ENCODE measurements at regions not wholly inside any gene's neighbourhood (a gene's known extent, or its start where the extent isn't known, plus 50 kb on each side); places are given as distances from the start of the nearest gene placed in this dataset.
A peak's percentile ranks its signal among the peaks of the same experiment; 100 is the strongest.

GRCh38 chr16:9279291-9280068, 188.0 kb downstream of the HAPSTR1 start:
- DNase-seq: no peak
- no peaks in the 10 kb centered on the region for H3K27me3 ChIP-seq
- H3K9me3 ChIP-seq: no peaks in the 10 kb centered on the region
- H3K36me3 ChIP-seq: no peaks in the 10 kb centered on the region
- intact Hi-C loops (cut with DNase I; ENCODE audit: low total_unique reads): no loop called here
- H3K27ac ChIP-seq: no peak overlapping the region
- H3K4me3 ChIP-seq: no peak overlapping the region
- no peak for TF ChIP-seq CTCF (IDR thresholded peaks at IDR 0.05)
- no peaks in the 10 kb centered on the region for H3K4me1 ChIP-seq

GRCh38 chr16:9280069-9280466, 188.6 kb downstream of the HAPSTR1 start:
- intact Hi-C loops (cut with DNase I; ENCODE audit: low total_unique reads): no loop called here
- H3K4me1 ChIP-seq: no peaks in the 10 kb centered on the region
- H3K36me3 ChIP-seq: no peaks in the 10 kb centered on the region
- no peak for DNase-seq
- TF ChIP-seq CTCF (IDR thresholded peaks at IDR 0.05) (no peak), POLR2A (IDR thresholded peaks at IDR 0.05) (no peak)
- no peaks in the 10 kb centered on the region for H3K9me3 ChIP-seq
- H3K27ac ChIP-seq: no peak overlapping the region
- no peaks in the 10 kb centered on the region for H3K27me3 ChIP-seq
- H3K4me3 ChIP-seq: no peak overlapping the region

GRCh38 chr16:9286930-9287329, 195.5 kb downstream of the HAPSTR1 start:
- no peak for TF ChIP-seq POLR2A (IDR thresholded peaks at IDR 0.05)
- no peak for TF ChIP-seq CTCF (IDR thresholded peaks at IDR 0.05)
- Histone ChIP-seq H3K9me3 (no peaks in the 10 kb centered on the region), H3K36me3 (no peaks in the 10 kb centered on the region), H3K4me1 (no peaks in the 10 kb centered on the region), H3K4me3 (no peak overlapping the region), H3K27ac (no peak overlapping the region), H3K27me3 (no peaks in the 10 kb centered on the region)
- intact Hi-C loops (cut with DNase I; ENCODE audit: low total_unique reads): no loop called here
- DNase-seq: no peak

- H3K9me3 ChIP-seq: no peaks in the 10 kb centered on the region
- no peaks in the 10 kb centered on the region for H3K36me3 ChIP-seq
- no peaks in the 10 kb centered on the region for H3K27me3 ChIP-seq
- no peaks in the 10 kb centered on the region for H3K4me1 ChIP-seq
- no peak for DNase-seq
- TF ChIP-seq POLR2A (IDR thresholded peaks at IDR 0.05) (no peak), CTCF (IDR thresholded peaks at IDR 0.05) (no peak)
- H3K27ac ChIP-seq: no peak overlapping the region
- intact Hi-C loops (cut with DNase I; ENCODE audit: low total_unique reads): no loop called here
- no peak overlapping the region for H3K4me3 ChIP-seq
These were observed 204.8 kb downstream of the HAPSTR1 start for GRCh38 chr16:9296271-9296590.

GRCh38 chr16:9297437-9298113, 206.1 kb downstream of the HAPSTR1 start:
- Histone ChIP-seq H3K9me3 (no peaks in the 10 kb centered on the region), H3K27ac (no peak overlapping the region), H3K27me3 (no peaks in the 10 kb centered on the region), H3K4me1 (no peaks in the 10 kb centered on the region), H3K4me3 (no peak overlapping the region), H3K36me3 (no peaks in the 10 kb centered on the region)
- intact Hi-C loops (cut with DNase I; ENCODE audit: low total_unique reads): no loop called here
- peak; percentile 18 to 25 for DNase-seq
- TF ChIP-seq CTCF (IDR thresholded peaks at IDR 0.05): peak; percentile 30 to 49 (median 44)
- TF ChIP-seq POLR2A (IDR thresholded peaks at IDR 0.05): no peak

Data from uterus (tissue), 3 donors.